DMS53 treated with DMSO at 0.1 percent for 48 hours (cell line): ENCODE measurements at regions not wholly inside any gene's neighbourhood (a gene's known extent, or its start where the extent isn't known, plus 50 kb on each side); places are given as distances from the start of the nearest gene placed in this dataset.

Experiments used
- DNase-seq: peaks from one replicate; lab custom pipeline; 2025; ENCODE audit not compliant: unreplicated experiment; lab: John Stamatoyannopoulos, UW

DNA sequence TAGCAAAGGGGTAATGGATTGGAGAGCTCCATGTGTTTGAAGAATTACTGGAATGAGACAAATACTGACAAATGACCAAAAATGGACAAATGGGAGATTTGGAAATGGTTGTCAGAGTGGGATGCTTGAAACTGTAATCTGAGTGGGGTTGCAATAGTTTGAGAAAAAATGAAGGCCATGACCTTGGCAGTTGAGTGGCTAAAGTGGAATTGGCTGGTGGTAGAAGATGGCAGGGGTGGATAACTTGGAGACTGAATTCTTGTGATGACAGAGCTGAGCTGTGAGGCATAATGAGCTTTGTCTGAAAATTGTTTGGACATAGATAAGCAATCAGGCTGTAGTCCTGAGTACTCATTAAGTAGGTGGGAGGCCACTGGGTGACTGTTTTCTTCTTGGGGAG lies 222.5 kb upstream of the PRICKLE1 start:
- no peak for DNase-seq

DNA sequence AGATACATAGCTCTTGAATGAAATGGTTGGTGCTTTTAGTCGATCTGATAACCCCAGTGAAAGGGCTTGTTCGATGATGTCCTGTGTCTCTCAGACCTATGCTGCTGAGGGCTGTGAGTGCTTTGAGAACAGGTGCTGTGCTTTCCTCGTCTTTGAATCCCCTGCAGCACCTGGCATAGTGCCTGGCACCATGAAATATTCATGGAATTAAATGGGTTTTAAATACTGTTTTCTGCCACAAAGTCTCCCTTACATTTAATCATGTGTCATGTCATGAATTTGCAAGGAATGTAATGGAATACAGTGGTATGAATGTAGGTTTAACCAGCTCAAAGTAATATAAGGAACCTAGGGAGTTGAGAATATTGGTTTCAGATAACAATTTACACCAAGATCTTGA lies 220.5 kb upstream of the PRICKLE1 start:
- DNase-seq, result no peak

DNA sequence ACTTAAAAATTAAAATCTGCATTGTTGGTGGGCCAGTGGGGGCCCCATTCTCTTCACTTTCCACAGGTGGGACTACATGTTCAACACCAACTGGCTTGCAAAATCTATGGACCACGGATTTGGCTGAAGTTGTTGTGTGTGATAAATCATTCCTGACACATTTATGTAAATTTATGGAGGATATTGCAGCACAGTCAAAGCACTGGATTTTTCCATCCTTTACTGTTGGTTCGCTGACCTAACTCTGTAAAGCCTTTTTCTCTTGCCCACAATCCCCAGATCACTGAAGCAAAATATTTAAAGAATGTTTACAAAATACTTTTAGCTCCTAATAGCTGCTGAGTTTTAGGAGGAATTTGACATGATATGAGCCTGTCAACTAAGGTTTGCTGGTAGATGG lies 219.7 kb upstream of the PRICKLE1 start:
- DNase-seq, result no peak

GRCh38 chr12:42807766-42808165 lies 218.2 kb upstream of the PRICKLE1 start:
- DNase-seq, result no peak

- DNase-seq, result no peak
Measured at GRCh38 chr12:42807251-42807650, 217.7 kb upstream of the PRICKLE1 start.

- DNase-seq, result no peak
Measured at GRCh38 chr12:42804928-42805327, 215.4 kb upstream of the PRICKLE1 start.

- DNase-seq, result no peak
Measured at GRCh38 chr12:42802785-42803189, 213.2 kb upstream of the PRICKLE1 start.

DNA sequence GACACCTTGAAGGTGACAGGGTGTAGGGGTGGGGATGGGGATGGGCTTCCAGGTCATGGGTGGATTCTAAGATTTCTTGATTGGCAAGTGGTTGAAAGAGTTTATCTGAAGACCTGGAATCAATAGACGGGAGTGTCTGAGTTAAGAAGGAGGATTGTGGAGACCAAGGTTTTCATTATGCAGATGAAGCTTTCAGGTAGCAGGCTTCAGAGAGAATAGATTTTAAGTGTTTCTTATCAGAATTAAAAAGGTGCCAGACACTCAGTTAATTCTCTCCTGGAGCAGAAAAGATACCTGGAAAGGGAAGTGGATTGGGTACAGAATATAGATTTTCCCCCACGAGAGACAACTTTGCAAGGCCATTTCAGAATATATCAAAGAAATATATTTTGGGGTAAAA lies 211.7 kb upstream of the PRICKLE1 start:
- no peak for DNase-seq

GRCh38 chr12:42799966-42800365 lies 210.4 kb upstream of the PRICKLE1 start:
- DNase-seq, result no peak

DNA sequence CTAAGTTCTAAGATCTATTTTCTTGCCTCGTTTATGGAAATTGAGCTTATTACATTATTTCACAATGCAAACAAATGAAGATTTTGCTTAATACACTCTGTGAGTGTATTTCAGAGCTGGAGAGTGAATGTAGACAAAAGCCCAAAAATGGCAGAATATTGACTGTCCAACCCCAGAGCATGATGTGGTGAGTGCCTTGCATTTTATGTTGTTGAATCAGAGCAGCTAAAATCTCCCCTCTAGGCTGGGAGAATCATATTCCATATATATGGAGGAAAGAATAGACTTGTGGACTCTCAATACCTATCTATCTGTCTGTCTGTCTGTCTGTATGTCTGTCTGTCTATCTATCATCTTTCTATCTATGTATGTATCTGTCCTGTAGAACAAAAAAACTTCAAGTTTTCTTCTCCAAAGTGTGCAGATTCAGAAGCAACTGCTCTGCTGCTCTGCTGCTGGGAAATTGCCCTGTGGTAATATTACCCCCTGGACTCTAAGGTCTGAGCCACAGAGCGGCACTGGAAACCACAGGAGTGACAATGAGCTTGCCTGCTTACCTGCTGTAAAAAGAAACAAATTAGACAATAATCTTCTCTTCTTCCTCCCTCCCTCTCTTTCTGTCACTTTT lies 209.4 kb upstream of the PRICKLE1 start:
- DNase-seq, result no peak

GRCh38 chr12:42794806-42795205 lies 205.3 kb upstream of the PRICKLE1 start:
- DNase-seq, result no peak

GRCh38 chr12:42793166-42793565 lies 203.6 kb upstream of the PRICKLE1 start:
- no peak for DNase-seq

DNA sequence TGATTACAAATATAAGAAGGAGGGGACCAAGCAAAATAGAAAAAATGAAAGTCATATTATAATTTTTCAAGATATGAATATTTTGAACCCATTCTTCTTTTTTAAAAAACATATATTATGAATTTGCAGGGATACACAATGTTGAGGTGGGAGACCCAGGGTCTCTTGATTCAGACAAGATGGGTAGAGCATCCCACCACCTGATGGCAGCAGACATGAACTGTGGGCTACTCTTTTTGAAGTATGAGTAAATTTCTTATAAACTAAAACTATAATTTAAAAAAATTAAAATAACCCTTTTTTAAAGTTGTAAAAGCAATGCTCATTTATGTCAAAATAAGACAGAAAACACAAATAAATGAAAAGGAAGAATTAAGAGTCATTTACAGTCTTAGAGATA lies 202.7 kb upstream of the PRICKLE1 start:
- DNase-seq, result no peak

DNA sequence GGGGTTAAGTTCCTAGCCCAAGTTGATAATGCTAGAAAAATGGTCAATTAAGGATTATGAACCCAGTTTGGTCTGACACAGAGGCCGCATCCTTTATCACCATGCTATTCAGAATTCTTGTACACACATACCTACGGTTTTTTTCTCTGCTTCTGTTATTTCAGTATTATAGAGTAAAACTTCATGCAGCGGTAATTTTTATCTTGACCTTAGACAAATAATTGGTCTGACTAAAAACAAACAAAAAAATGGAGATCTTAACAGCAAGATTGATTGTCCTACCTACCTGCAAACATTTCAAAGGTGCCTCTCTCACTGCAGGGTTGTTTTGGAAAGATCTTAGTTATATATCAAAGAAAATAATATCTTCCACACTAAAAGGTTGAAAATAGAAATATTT lies 201.9 kb upstream of the PRICKLE1 start:
- no peak for DNase-seq

GRCh38 chr12:42790761-42791151 lies 201.2 kb upstream of the PRICKLE1 start:
- DNase-seq, result peak; percentile 12

GRCh38 chr12:42789808-42790760 lies 200.5 kb upstream of the PRICKLE1 start:
- DNase-seq, result no peak

GRCh38 chr12:42786400-42787148 lies 197.0 kb upstream of the PRICKLE1 start:
- no peak for DNase-seq

- DNase-seq, result no peak
Measured at GRCh38 chr12:42785944-42786343, 196.4 kb upstream of the PRICKLE1 start.

GRCh38 chr12:42780671-42781070 lies 191.1 kb upstream of the PRICKLE1 start:
- DNase-seq, result no peak

DNA sequence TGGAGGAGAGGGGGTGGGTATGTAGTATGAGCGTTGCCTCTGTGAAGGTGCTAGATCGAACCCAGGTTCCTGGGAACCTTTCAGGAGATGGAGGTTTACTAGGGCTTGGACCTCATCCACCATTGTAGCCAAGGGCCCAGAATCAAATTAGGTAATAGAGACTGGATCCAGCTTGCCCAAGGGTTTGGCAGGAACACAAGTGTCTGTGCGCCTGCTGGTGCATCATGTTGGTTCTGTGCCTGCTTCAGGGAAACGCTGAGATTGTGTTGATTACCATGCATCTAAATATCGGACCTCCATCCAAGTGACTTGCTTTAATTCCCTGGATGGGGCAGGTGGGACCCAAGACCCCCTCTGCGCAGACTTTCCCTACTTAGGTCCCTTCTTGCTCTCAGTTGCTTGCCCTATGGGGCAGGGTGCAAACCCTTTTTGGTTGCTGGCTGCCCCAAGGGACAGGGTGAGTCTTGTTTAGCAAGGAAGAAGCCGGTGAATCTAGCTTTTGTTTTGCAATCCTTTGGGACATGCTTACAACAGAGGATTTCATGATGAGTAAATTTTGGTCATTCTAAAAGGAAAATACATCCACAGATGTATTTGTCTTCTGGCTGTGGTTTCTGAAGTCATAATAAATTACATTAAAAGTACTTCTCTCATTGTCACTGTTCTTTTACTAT lies 189.8 kb upstream of the PRICKLE1 start:
- no peak for DNase-seq

DNA sequence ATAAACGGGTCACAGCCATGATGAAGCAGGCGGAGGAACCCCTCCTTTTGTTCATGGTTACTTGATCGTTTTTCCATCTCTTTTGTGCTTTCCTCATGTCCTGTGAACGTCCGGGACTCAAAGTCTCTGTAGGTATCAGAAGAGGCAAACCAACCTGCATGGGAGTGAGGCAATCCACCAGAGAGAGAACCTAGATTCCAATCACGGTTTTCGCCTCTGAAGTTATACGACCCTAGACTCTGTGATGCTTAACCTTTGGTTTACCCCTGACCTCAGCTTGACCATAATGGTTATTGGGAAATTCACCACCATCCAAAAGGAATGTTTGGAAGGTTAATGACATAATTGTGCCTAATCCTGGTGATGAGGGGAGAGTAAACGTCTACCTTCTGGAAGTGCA lies 186.8 kb upstream of the PRICKLE1 start:
- no peak for DNase-seq
